Stimulated activated CD8-positive, alpha-beta memory T cell treated with anti-CD3 and anti-CD28 coated beads, Interleukin-7, amount 100 ng/mL, for 48 hours (primary cell): ENCODE measurements at regions not wholly inside any gene's neighbourhood (a gene's known extent, or its start where the extent isn't known, plus 50 kb on each side); places are given as distances from the start of the nearest gene placed in this dataset.
"Not testable (repeated sequence)": the region's sequence is repeated elsewhere in the genome, so short reads cannot be mapped to it uniquely, and the experiment has no call there.

ENCODE experiments used
- DNase-seq, 2 donors: peaks; one replicate each; pipeline ENCODE4 v3.0.0-alpha.2; 2020; ENCODE audit warnings: low read depth in 1 of 2; ENCODE audit errors: extremely low read depth in 1 of 2

DNA sequence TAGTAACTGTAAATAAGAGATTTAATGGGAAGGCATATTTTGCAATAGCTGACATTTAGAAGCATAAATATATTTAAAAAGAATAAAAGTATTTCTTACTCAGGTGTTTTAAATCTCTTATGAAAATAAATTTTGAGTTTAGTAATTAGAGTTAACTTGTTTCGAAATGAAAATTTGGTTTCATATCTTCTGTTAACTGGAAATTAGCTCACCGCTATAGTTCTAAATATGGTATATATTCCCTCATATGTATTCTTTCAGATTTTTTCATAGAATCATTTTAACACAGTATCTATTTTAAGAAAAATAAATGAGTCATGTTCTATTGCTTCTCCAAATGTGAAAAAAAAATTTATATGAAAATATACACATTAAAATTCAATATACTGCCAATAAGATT, 434.1 kb downstream of the DTWD2 start:
- DNase-seq, result no peak

DNA sequence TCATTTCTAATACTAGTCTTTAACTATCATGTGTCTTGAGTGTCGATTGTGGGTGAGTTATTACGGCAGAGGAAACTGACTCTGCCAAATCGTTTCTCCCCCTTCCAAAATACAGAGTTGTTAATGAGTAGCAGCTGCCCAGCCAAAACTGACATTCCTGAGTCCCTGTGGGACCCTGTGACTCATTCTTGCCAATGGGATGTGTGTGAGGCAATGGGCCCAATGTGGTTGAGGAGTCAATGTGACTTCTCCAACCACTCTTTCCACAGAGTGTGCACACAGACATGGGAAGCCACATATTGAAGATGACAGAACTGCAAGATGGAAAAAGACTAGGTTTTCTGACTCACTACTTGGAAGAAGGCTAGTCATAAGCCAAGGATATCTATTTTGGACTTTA, 434.7 kb downstream of the DTWD2 start:
- no peak for DNase-seq

DNA sequence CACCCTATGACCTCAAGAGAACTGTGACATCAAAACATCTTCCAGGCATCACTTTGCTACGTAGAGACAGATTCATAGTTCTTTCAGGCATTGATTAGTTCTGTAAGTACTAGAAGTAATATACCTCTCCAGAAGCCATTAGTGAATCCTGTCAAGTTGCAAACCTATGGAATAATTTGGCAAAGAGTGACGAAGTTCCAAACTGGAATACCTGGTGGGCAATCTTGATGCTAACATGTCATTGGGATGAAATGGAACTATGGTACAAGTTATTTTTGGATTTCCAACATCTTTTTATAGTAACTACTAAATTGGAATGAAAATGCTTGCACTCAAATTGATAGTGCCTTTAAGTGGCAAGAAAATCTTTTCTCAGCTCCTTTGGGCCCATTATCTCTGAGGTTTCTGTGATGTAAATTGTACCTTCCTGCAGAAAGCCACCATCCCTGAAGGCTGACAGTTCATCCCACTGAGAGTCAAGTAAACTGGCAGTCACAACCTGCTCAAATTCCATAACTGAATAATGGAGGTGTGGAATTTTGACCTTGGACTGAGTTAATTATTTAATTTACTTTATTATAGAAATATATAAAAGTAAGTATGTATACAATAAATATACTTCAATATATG, 435.5 kb downstream of the DTWD2 start:
- no peak for DNase-seq

DNA sequence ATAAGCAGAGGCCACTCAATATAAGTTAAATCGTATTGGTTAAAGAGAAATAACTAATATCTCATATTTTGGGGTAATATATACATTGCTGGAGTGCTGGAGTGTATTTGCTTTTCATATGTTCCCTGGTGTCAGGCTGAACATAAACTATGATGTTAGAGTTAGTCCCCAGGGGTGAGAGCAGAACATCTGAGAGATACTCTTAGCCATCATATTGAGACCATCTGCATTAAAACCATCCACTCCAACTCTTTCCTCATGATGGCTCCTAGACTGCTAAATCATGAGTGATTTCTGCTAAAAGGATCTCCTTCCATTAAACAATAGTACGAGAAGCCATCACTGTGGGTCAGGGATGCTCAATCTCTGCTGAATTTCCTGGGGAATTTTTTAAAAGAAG, 436.2 kb downstream of the DTWD2 start:
- no peak for DNase-seq

DNA sequence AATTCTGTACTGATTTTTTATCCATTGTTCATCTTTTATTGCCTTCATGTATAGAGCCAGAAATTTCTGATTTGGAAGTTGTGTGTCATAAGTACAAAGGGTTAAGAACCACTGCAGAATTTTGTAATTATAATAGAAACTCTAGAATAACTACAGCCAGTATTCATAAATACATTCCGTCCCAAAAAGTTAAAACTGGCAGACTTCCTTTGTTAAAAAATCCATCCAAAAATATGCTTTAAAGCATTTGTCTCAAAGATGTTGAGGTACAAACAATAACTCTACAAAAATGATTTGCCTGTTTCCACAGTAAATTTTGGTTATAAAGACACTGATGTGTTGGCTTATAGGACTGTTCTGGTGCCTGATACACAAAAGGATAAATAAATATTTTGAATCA, 436.6 kb downstream of the DTWD2 start:
- no peak for DNase-seq

DNA sequence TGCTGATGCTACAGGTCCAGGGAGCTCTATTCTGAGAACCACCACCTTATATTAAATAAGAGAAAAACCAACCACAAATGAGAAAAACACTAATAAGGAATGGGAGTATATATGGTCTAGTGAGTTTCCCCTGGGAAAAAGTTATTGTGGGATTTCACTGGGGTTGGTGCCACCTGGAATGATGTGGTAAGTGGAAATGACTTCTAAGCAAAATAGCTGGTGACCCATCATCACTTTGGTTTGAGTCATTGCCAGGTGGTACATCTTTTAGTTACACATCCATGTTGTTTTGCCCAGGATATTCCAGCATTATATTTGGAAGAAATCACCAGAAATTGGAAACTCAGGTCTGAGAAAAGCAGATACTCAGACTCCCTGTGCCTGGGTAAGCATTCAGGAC, 437.3 kb downstream of the DTWD2 start:
- DNase-seq, result no peak

DNA sequence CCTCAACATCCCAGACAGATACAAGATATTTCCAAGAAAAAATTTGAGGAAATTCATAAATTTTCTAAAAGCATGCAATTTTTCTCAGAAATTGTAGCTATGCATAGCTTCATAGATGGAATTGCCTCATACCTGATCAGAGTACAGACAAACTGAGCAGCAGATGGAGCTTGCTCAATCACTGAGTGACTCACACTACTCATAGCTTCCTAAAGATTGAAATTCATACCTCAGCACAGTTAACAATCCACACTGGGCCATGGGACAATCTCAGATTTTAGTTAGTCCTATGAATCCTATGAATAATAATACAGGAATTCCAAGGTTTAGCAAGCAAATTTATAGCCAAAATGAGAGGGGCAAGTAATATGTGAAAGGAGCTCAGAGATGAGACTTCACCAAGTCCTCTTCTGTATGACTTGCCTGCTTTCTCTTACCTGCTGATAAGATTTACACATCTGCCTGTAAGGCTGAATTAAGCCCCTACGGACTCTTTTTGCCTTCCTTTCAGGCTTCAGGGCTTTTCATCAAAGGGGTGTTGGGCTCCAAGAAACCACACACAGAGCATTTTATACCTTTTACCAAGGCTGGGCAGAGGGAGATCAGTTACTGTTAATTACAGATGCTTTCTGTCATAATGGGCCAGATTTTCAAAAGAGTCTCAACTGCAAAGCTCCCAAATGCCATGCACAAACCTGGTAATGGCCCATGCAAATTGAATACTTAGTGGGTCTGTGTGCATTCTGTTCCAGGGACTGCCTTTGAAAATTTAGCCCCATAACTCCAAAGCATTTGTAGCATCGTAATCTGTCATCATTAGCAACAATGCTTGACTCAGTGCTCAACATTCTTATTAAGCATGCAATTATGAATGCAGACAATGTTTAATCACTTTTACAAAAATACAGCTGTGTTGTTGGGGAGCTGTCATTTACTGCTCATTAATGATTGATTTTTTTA, 439.3 kb downstream of the DTWD2 start:
- no peak for DNase-seq

DNA sequence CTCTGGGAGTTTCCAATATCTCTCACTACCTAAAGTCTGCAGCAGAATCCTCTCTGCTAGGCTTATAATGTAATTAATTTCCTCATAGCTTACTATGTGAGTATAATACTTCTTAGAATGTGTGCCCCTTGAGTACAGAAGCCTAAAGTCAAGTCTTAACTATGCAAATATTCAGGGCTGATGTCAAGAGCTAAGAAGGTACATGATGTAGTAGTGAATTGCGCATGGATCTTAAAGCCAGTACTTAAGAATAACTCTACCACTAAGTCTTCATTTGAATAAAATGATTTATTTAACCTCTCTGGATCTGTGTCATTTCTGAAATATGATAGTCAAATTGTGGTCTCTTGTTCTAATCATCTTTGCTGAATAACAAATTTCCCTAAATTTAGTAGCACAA, 442.9 kb downstream of the DTWD2 start:
- no peak for DNase-seq

DNA sequence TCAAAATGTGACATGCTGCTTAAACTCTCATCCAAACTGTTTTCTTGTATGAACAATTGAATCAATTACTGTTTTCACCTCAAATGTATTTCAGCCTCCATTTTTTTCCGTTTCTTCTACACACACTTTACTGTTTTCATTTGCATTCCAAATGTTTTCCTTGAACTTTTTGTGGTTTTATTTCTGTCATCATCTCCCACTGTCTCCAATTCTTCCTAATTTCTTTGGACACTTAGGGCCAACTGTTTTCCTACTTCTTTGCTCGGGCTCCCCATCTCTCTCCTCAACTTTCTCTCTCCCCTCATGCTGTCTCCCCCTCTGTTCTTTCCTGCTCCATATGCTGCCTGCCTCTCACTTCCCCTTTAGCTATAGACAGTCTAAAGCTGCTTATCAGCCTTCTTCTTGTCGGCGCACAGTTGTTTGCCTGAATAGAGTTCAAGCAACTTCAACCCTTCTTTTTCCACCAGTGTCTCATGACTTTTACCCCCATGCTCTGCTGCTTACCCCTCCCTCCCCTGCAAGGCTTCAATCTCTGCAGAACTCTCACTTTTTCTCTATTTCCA, 443.4 kb downstream of the DTWD2 start:
- DNase-seq, result no peak

DNA sequence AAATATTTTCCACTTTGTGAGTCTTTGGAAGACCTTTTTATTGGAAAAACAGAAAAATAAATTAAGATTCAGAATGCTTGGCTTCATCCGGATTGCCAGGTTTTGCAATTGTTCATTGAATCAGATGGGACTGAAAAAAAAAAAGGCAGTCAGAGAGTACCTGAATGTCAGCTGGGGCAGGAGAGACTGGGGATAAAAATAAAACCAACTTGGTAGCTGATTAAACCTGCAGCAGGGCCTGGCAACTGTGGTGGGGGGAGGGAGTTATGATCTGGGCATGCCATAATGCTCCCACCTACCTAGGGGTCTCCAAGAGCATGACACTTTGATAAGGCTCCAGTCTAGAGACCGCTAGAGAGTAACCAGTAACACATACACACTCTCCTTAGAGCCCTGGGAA, 454.4 kb downstream of the DTWD2 start:
- no peak for DNase-seq

DNA sequence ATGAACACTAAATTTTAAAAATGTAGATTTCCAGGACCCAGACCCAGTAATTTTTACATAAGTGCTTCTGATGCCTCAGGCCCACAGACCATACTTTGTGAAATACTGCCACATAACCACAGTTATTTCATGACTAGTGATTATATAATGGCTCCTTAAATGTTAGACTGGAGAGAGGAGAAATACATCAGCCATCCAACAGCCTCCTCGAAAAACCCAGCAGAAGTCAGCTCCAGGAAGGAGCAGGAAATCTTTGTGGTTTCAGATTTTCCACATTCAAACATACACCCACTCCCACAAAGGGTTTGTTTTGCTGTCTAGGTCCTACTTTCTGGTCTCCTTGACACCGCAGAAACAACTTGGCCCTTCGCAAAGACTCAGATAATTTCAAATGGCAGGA, 455.2 kb downstream of the DTWD2 start:
- DNase-seq, result no peak

DNA sequence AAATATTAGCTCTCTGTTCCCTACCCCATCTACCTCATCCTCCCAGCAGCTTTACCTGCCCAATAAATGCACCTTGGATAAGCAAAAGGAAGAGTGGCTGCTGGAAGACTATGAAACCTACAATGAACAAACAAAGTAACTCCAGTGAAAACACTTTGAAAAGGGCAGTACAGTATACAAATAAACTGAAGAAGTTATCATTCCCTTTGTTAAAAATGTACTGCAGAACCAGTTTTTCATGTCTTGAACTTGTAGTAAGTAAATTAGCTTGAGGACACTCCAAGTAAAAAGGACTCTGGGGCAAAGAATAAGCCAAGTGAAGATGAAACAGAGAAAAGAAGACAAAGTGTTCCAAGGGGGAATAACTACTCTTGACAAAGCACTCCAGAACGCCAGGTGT, 457.1 kb downstream of the DTWD2 start:
- DNase-seq, result no peak

DNA sequence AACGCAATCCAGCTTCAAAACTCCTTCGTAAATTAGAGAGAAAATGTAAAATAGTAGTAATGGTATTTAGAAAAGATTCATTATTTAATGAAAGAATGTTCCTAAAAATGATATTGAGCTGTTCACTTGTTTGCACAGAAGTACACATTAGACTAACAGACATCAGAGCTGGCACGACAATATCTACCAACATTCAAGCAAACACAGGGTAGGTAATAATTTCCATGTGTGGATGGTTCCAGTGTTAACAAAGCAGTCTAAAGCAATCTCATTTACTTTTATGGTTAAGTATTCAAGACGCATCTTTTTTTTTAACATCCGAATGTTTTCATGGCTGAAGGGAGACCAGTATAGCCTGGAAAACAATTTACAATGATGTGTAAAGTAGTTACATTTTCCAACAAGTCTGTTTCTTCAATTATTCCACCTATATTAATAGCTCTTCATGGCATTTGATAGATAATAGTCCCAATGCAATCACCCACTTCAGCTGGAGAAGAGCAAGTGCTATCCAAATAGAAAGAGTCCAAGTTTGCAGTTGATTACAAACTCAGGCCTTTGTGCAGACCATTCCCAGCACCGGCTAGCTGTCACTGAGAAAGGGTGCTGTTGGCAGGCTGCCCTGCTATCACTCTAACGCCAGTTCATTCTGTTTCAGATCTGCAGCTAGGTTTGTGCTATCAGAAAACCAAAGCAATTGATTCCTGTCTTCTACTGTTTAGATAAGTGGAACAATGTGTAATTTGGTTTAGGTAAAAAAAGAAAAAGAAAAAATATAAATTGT, 458.8 kb downstream of the DTWD2 start:
- DNase-seq, result no peak

DNA sequence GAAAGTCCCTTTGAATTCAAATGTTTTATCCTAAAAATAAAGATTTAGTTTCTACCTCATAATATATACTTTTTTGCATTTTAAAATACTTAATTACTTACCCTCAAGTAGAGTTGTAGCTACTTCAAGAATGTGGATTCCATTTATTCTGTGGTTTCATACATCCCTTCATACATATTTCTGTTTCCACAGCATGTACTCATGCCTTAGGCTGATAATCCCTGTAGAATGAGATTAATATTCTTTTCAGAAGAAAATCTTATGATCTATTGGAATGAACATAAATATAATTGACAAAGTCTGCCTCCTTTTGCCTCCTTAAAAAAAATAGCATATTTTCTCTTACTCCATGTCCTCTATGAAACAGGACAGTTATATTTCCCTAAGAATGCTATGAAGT, 465.7 kb downstream of the DTWD2 start:
- DNase-seq, result no peak

DNA sequence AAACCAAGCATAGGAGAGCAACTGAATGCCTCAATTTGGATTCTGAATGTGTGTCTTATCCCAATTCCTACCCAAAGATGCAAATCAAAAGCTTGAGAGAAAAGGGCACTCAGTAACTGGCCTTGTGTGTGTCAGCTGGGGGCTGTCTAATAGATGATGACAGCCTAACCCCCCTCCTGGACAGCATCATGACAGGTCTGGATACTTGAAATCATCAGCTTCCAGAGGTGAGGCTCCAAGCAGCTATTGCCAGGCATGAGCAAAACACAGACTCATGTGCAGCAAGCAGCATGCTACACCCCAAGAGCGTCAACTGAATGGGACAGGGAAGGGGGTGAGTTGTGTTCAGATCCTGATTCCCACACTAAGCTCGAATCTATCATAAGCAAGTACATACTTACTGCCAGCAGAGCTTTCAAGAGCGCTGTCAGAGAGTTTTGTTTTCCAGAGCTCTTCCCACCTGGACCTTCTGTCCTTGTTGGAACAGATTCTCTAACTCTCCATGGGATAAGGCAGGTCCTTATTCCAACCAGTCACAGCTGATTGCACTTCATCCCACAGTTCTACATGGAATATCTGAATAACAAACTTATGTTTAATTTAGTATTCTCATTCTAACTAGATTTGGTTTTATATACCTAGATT, 467.5 kb downstream of the DTWD2 start:
- DNase-seq, result no peak

DNA sequence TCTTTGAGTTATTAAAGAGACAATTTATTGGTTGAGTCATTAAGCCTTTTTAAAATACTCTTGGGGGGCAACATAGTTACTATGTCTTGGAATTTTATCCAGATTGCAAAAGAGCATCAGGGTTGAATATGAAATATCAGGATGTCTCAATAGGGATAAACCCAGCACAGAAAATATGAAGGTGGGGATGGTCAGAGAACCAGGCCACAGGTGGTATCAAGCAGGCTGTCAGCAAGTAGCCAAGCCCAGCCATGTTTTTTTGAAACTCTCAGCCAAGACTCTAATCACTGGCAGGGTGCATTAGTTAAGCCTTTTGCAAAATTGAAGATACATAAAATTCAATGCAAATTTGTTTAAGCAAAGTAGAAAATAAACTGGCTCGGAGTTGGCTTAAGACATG, 468.9 kb downstream of the DTWD2 start:
- DNase-seq, result no peak

DNA sequence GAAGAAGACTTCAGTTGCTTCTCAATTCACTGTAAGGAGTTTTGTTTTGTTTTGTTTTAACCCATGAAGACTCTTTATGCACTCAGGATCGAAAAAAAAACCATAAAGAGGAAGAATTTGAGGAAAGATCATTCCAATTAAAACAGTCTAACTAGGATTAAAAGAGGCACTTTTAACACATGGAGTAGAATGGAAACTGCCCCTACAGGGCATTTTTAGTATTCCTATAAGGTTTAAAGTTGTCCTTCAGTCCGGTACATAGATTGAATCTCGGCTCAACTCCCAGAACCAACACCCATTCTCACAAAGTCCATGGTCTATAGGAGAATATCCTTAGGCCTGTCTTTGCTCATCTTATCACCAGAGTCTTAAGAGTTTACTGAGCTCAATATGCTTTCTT, 469.6 kb downstream of the DTWD2 start:
- no peak for DNase-seq

DNA sequence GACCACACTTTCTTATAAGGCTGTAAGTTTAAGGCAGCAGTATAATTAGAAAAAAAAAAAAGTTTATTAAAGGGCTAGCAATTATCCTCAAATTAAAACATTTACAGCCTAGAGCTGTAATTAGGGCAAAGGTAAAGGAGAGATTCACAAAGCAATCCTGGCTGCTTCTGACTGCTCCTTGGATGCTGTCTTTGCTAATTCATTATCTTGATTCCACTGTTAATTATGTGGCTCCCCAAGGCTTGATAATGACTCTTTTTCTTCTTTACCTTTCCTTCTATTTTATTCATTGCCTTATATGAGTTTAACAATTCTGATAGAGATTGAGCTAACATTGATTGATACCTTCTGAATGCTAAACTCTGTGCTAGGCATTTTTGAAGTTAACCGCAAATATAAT, 476.5 kb downstream of the DTWD2 start:
- no peak for DNase-seq

DNA sequence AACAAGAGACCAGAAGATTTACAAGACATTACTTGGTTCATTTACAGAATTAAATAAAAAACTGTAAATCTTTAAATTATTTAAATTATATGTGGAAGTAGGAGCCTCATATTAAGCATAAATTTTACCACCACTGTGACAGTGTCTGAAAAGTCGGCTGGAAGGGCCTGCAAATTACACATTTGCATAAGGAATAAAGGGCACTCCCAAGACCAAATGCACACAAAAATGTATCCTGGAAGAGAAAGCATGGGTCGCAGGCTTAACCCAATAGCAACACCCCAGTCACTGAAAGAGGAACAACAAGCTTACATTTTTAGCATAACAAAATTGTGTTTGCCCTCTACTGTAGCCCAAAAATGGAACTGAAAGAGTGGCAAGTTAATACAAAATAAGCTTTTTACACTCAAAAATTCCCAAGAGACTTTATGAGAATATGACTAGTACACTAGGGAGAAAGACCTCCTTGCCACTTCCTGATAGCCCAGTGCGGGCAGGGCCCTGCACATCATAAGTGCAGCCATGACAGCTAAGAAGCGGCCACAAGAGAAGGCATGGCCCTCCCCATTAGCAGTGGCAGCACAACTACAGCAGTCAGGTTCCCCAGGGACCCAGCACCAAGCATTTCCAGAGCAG, 482.0 kb downstream of the DTWD2 start:
- DNase-seq, result no peak

DNA sequence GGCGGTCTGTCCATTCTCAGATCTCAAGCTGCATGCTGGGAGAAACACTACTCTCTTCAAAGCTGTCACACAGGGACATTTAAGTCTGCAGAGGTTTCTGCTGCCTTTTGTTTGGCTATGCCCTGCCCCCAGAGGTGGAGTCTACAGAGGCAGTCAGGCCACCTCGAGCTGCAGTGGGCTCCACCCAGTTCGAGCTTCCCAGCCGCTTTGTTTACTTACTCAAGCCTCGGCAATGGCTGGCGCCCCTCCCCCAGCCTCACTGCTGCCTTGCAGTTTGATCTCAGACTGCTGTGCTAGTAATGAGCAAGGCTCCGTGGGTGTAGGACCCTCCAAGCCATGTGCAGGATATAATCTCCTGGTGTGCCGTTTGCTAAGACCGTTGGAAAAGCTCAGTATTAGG, 486.1 kb downstream of the DTWD2 start:
- DNase-seq, result not testable (repeated sequence)
